ENCODE measurements at regions not wholly inside any gene's neighbourhood (a gene's known extent, or its start where the extent isn't known, plus 50 kb on each side); places are given as distances from the start of the nearest gene placed in this dataset.
"Not testable (repeated sequence)": the region's sequence is repeated elsewhere in the genome, so short reads cannot be mapped to it uniquely, and the experiment has no call there.

DNA sequence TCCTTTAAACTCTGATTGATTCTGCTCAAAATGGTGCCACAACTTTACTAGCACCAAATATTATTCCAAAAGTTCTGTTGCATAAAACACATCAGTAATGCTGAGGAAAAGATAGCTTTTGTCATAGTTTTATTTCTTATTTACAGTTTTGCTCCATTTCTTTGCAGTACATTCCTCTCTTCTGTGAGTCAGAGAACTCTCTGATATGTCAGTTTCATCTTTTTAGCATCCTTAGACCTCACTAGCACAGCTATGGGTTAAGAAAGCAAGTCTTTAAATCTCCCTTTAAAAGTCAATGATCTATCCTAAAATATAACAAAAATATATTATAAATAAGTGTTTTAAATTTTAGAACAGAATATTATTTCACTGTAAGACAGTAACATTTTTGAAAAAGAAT, 356.6 kb upstream of the SNX7 start:
- H3K27ac Mint-ChIP-seq, result no peak overlapping the region
- H3K27me3 Mint-ChIP-seq, result no peaks in the 10 kb centered on the region
- DNase-seq, result no peak
- CTCF ChIA-PET, result no interaction called here
- no peaks in the 10 kb centered on the region for H3K36me3 Mint-ChIP-seq
- H3K9me3 Mint-ChIP-seq, result no peaks in the 10 kb centered on the region
- H3K4me1 Mint-ChIP-seq, result no peaks in the 10 kb centered on the region
- no peak overlapping the region for H3K4me3 Mint-ChIP-seq

DNA sequence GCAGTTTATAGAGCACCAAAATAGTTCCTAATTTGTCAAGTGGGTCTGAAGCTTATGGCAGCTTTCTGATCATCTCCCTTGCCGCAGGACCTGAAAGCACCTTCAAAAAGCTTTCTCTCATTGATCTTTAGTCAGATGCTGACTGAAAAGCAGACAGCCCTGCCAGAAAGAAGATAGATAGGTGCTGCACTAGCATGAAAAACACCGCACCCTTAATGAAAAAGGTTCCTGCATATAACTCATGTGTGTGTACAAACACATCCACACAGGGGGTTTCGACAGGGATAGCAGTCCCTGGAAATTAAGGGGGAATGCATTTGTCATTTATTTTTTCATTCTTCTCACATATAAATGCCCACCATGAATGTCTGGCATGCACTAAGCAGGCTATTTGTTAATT, 361.7 kb upstream of the SNX7 start:
- Mint-ChIP-seq H3K9me3 (no peaks in the 10 kb centered on the region), H3K27me3 (no peaks in the 10 kb centered on the region), H3K4me1 (no peaks in the 10 kb centered on the region), H3K4me3 (no peak overlapping the region), H3K27ac (no peak overlapping the region), H3K36me3 (no peaks in the 10 kb centered on the region)
- no peak for DNase-seq
- CTCF ChIA-PET, result no interaction called here

- Mint-ChIP-seq H3K36me3 (no peaks in the 10 kb centered on the region), H3K27me3 (no peaks in the 10 kb centered on the region), H3K4me1 (no peaks in the 10 kb centered on the region), H3K9me3 (no peaks in the 10 kb centered on the region), H3K27ac (no peak overlapping the region), H3K4me3 (no peak overlapping the region)
- CTCF ChIA-PET, result no interaction called here
- no peak for DNase-seq
Measured at GRCh38 chr1:98299313-98299712, 362.2 kb upstream of the SNX7 start.

DNA sequence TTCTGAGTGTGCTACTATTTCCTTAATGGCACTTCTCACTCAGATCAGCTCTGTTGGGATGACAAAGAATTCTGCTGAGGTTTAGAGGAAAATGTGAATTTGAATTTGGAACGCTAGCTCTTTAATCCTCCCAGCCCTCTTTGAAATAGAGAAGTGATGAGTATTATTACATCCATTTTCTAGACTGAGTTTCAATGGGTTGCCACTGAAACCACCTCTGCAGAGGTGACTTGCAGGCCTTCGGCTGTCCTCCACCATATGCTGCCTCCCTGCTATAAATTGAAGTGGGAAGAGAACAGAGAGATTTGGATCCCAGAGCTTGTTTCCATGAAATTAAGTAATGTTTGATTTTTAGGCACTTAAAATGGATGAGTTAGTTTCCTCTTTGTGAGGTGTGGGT, 363.2 kb upstream of the SNX7 start:
- no peaks in the 10 kb centered on the region for H3K27me3 Mint-ChIP-seq
- H3K27ac Mint-ChIP-seq, result no peak overlapping the region

GRCh38 chr1:98296681-98297080, 364.8 kb upstream of the SNX7 start:
- H3K27ac Mint-ChIP-seq, result no peak overlapping the region
- no peak overlapping the region for H3K4me3 Mint-ChIP-seq
- no peaks in the 10 kb centered on the region for H3K36me3 Mint-ChIP-seq
- H3K4me1 Mint-ChIP-seq, result no peaks in the 10 kb centered on the region
- no peaks in the 10 kb centered on the region for H3K27me3 Mint-ChIP-seq
- no peaks in the 10 kb centered on the region for H3K9me3 Mint-ChIP-seq
- CTCF ChIA-PET, result no interaction called here
- no peak for DNase-seq

More for the DNA sequence above, 363.2 kb upstream of the SNX7 start:
- DNase-seq, result no peak
- Mint-ChIP-seq H3K36me3 (no peaks in the 10 kb centered on the region), H3K4me3 (no peak overlapping the region), H3K4me1 (no peaks in the 10 kb centered on the region), H3K9me3 (no peaks in the 10 kb centered on the region)
- CTCF ChIA-PET, result no interaction called here

DNA sequence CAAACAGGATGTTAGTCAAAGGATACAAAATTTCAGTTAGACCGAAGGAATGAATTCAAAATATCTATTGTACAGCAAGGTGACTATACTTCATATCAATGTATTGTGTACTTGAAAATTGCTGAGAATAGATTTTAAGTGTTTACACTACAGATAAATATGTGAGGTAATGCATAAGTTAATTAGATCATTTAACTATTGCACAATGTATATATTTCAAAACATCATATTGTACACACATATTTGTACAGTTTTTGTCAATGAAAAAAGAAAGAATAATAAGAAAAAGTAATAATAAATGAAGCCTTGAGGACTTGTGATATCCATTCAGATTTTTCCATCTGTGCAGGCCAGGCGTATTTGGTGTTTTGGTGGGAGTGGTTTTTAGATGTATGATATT, 367.4 kb upstream of the SNX7 start:
- CTCF ChIA-PET, result no interaction called here
- H3K27ac Mint-ChIP-seq, result no peak overlapping the region
- no peaks in the 10 kb centered on the region for H3K36me3 Mint-ChIP-seq
- H3K9me3 Mint-ChIP-seq, result no peaks in the 10 kb centered on the region
- H3K4me3 Mint-ChIP-seq, result no peak overlapping the region
- no peaks in the 10 kb centered on the region for H3K4me1 Mint-ChIP-seq
- DNase-seq, result no peak
- no peaks in the 10 kb centered on the region for H3K27me3 Mint-ChIP-seq

DNA sequence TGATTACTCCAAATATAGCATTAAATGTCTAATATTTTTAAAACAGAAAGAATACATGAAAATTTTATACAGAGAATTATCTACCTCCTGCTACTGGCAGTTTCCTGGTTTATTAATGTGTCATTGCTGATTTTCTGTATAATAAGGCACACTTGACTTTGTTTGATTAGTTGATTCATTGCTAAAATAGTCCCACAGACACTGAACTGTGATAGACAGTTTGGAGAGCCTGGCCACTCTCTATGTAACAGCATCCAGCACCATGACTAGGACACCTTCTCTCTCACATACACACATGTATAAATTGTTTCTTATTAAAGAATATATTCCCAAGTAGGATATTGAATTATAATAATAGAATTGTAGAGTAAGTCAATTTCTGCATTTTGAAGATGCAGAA, 368.5 kb upstream of the SNX7 start:
- CTCF ChIA-PET, result no interaction called here
- Mint-ChIP-seq H3K36me3 (no peaks in the 10 kb centered on the region), H3K27me3 (no peaks in the 10 kb centered on the region), H3K4me1 (no peaks in the 10 kb centered on the region), H3K4me3 (no peak overlapping the region), H3K27ac (no peak overlapping the region), H3K9me3 (no peaks in the 10 kb centered on the region)
- no peak for DNase-seq

DNA sequence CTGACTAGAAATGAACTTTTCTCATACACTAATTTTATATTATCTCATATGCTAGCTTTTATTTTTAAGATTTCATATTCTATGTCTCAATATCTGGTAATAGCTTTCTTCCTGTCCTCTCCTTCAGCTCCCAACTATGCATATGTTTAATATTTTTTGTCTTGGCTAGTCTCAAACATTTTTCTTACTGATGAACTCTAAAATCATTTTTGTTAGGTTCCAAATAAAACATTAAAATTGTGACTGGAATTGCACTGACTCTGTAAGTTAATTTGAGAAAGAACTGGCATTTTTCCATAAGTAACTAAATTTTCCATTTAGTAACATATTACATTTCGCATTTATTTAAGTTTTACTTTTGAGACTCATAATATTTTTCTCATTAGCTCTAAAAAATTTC, 368.5 kb upstream of the DPYD start:
- CTCF ChIA-PET, result no interaction called here
- no peak overlapping the region for H3K4me3 Mint-ChIP-seq
- H3K9me3 Mint-ChIP-seq, result no peaks in the 10 kb centered on the region

GRCh38 chr1:98288494-98288893, 367.7 kb upstream of the DPYD start:
- Mint-ChIP-seq H3K27me3 (no peaks in the 10 kb centered on the region), H3K4me3 (no peak overlapping the region), H3K4me1 (no peaks in the 10 kb centered on the region), H3K27ac (no peak overlapping the region), H3K36me3 (no peaks in the 10 kb centered on the region), H3K9me3 (no peaks in the 10 kb centered on the region)
- CTCF ChIA-PET, result no interaction called here
- no peak for DNase-seq

More for the DNA sequence above, 368.5 kb upstream of the DPYD start:
- no peaks in the 10 kb centered on the region for H3K36me3 Mint-ChIP-seq
- no peaks in the 10 kb centered on the region for H3K4me1 Mint-ChIP-seq
- H3K27me3 Mint-ChIP-seq, result no peaks in the 10 kb centered on the region
- DNase-seq, result no peak
- no peak overlapping the region for H3K27ac Mint-ChIP-seq

- Mint-ChIP-seq H3K27me3 (no peaks in the 10 kb centered on the region), H3K9me3 (no peaks in the 10 kb centered on the region), H3K4me3 (no peak overlapping the region), H3K27ac (no peak overlapping the region), H3K36me3 (no peaks in the 10 kb centered on the region), H3K4me1 (no peaks in the 10 kb centered on the region)
- DNase-seq, result no peak
- CTCF ChIA-PET, result no interaction called here
Measured at GRCh38 chr1:98287626-98288025, 366.8 kb upstream of the DPYD start.

GRCh38 chr1:98286656-98287055, 365.8 kb upstream of the DPYD start:
- Mint-ChIP-seq H3K36me3 (no peaks in the 10 kb centered on the region), H3K9me3 (no peaks in the 10 kb centered on the region), H3K27me3 (no peaks in the 10 kb centered on the region), H3K4me3 (no peak overlapping the region), H3K27ac (no peak overlapping the region), H3K4me1 (no peaks in the 10 kb centered on the region)
- no peak for DNase-seq
- CTCF ChIA-PET, result no interaction called here

GRCh38 chr1:98285286-98285685, 364.5 kb upstream of the DPYD start:
- H3K27me3 Mint-ChIP-seq, H3K4me1 Mint-ChIP-seq, H3K27ac Mint-ChIP-seq, DNase-seq, H3K4me3 Mint-ChIP-seq, H3K36me3 Mint-ChIP-seq, H3K9me3 Mint-ChIP-seq, CTCF ChIA-PET: not testable (repeated sequence)

DNA sequence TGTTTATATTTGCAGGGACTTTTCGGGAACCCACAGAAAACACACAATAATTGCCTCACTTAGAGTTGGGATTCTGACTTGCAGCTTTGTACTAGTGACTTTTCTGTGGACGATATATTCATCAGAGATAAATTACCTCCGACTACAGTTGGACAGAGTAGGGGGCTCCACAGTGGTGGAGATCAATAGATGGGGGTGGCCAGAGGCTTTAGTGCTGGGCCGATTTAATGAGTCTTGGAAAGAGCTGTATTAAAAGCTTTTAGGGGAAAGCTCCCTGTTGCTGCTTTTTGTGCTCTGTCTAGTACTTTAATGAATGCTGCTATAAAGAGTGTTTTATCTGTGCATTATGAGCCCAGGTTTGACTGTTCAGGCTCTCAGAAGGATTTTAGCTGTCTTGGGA, 359.2 kb upstream of the DPYD start:
- Mint-ChIP-seq H3K9me3 (no peaks in the 10 kb centered on the region), H3K4me1 (no peaks in the 10 kb centered on the region), H3K27me3 (no peaks in the 10 kb centered on the region), H3K4me3 (no peak overlapping the region), H3K36me3 (no peaks in the 10 kb centered on the region), H3K27ac (no peak overlapping the region)
- CTCF ChIA-PET, result no interaction called here
- DNase-seq, result no peak

GRCh38 chr1:98278055-98278454, 357.2 kb upstream of the DPYD start:
- Mint-ChIP-seq H3K4me1 (no peaks in the 10 kb centered on the region), H3K4me3 (no peak overlapping the region), H3K36me3 (no peaks in the 10 kb centered on the region), H3K9me3 (no peaks in the 10 kb centered on the region), H3K27ac (no peak overlapping the region), H3K27me3 (no peaks in the 10 kb centered on the region)
- CTCF ChIA-PET, result no interaction called here
- no peak for DNase-seq

- Mint-ChIP-seq H3K4me3 (no peak overlapping the region), H3K36me3 (no peaks in the 10 kb centered on the region), H3K9me3 (no peaks in the 10 kb centered on the region), H3K27ac (no peak overlapping the region), H3K4me1 (no peaks in the 10 kb centered on the region), H3K27me3 (no peaks in the 10 kb centered on the region)
- CTCF ChIA-PET, result no interaction called here
- no peak for DNase-seq
Measured at GRCh38 chr1:98277118-98277517, 356.3 kb upstream of the DPYD start.

GRCh38 chr1:98276514-98276913, 355.7 kb upstream of the DPYD start:
- Mint-ChIP-seq H3K36me3 (no peaks in the 10 kb centered on the region), H3K27me3 (no peaks in the 10 kb centered on the region), H3K27ac (no peak overlapping the region), H3K9me3 (no peaks in the 10 kb centered on the region), H3K4me3 (no peak overlapping the region), H3K4me1 (no peaks in the 10 kb centered on the region)
- CTCF ChIA-PET, result no interaction called here
- no peak for DNase-seq
